Hematopoietic multipotent progenitor cell (in vitro differentiated cells): ENCODE measurements at regions not wholly inside any gene's neighbourhood (a gene's known extent, or its start where the extent isn't known, plus 50 kb on each side); places are given as distances from the start of the nearest gene placed in this dataset.
"Not testable (repeated sequence)": the region's sequence is repeated elsewhere in the genome, so short reads cannot be mapped to it uniquely, and the experiment has no call there.

Source experiments
- DNase-seq, 3 donors: peaks; one replicate each; pipeline ENCODE4 v3.0.0-alpha.2; 2011 to 2015; ENCODE audit warnings: low read depth in 2 of 3, low spot score in 2 of 3

GRCh38 chr15:95690631-95691340 lies 639.7 kb upstream of the NR2F2 start:
- no peak for DNase-seq

DNA sequence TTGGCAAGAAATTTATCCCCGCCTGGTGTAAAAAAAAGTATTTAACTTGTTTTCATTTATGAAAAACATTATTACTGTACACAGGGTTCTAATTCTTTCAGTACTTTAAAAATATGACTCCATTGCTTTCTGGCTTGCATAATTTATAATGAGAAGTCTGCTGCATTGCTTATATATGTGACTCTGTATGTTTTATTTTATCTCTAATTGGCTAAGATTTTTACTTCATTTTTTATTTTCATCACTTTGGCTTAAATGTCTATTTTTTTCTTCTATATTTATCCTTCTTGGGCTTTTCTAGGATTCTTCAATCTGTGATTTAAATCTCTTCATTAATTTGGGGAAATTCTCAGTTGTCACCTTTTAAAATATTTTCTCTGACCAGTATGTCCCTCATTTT lies 636.6 kb upstream of the NR2F2 start:
- no peak for DNase-seq

GRCh38 chr15:95698230-95698629 lies 632.3 kb upstream of the NR2F2 start:
- no peak for DNase-seq

DNA sequence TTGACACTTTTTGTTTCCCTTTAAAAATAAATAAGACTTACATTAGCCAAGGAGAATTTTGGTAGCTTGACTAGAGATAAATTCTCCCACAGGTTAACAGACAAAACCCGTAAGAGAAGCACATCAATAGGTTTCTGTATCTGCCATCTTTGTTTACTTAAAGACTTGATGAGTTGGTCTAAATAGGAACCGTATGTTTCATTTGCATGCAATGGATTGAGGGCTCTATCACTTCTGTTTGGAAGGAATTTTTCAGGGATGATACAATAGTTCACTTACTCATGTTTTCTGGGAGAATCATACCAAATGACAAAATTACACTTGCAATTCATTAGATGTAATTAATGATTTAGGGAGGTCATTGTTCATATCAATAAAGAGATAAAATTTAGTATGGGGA lies 631.5 kb upstream of the NR2F2 start:
- DNase-seq: no peak

- no peak for DNase-seq
Measured at GRCh38 chr15:95699578-95699977, 630.9 kb upstream of the NR2F2 start.

DNA sequence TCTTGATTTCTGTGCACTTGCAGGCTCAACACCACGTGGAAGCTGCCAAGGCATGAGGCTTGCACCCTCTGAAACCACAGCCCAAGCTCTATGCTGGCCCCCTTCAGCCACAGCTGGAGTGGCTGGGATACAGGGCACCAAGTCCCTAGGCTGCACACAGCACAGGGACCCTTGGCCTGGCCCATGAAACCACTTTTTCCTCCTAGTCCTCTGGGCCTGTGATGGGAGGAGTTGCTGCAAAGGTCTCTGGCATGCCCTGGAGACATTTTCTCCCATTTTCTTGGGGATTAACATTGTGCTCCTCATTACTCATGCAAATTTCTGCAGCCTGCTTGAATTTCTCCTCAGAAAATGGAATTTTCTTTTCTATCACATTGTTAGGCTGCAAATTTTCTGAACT lies 629.8 kb upstream of the NR2F2 start:
- DNase-seq: not testable (repeated sequence)

- DNase-seq: no peak
Measured at GRCh38 chr15:95701410-95701809, 629.1 kb upstream of the NR2F2 start.

GRCh38 chr15:95709959-95710695 lies 620.4 kb upstream of the NR2F2 start:
- DNase-seq: no peak

GRCh38 chr15:95712785-95713184 lies 617.7 kb upstream of the NR2F2 start:
- DNase-seq: no peak

DNA sequence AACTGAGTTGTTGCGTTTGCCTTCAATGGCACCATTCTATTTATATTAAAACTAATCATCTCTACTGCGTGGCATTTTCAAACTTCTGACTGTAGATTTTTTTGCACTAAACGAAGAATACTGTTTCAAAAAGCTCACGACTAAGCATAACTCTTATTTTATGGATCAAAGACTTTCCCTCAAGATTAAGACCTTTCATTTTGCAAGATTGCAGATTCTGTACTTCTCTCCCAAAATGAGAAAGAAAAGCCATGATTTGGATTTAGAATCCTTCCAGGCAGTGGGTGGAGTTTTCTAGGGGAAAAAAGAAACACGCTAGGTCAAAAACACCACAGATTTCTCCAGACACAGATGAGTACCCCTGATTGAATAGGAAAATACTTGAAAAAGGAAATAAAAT lies 617.2 kb upstream of the NR2F2 start:
- no peak for DNase-seq

DNA sequence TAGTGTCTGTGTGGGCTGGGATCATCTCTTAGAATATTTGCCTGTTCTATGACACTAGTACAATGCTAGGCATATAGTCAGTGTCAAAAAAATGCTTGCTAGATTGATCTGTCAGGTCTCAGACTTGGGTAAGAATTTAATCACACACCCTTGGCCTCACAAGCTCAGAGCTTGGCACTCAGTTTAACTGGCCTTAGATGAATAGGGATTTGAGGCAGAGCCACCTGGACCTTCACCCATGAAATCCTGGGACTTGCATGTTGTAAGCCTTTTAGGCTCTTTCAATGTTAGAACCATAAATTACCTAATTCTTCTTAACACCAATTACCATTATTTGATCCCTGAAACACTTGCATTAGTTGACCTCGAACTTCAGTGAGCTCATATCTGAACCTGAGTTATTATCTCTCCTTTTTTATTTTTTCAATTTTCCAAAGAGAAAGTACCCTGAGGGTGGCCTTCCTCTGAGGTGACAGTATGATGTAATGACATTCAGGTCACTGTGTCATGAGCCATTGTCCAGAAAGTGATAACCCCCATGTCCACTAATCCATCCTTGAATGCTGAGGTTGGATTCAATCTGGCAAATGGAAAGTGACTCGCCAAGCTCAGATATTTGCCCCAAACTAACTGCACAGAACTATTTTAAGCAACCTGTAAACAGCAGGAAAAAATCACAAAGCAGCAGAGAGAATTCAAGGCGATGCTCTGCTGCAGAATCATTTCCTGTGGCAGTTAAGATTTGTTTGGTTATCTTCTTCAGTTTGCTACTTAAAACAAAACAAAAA lies 615.2 kb upstream of the NR2F2 start:
- DNase-seq: no peak

DNA sequence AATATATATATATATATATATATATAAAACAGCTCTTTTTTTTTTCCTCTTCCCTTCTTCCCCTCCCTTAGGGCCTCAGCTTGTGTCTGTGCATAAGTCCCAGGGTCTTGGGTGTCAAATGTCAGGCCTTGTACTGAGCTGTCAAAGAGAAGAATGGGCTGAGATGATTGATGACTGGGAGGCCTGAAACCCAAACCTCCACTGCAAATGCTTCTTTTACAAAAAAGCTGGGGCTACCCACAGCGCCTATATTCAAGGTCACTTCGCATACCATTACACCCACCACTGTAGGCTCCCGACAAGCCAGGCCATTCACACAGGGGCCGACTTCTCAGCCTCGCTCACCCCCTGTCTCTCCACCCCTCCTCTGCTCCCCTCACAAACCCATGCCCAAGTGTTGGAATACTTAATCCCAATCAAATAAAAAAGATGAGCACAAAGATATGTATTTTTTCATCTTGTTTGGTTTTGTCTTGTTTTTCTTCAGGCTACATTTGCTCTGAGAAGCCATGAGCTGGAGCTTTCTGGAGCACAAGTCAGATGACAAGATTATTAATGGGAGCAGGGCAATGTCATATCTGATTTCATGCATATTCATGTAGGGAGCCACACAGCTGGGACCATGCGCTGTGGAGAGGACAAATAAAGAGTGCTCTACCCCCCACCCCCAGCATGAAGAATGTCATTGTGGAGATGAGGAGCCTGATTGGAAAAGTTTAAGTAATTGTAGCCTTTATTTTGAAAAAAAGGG lies 614.4 kb upstream of the NR2F2 start:
- DNase-seq: no peak

- no peak for DNase-seq
Measured at GRCh38 chr15:95716708-95717107, 613.8 kb upstream of the NR2F2 start.

- no peak for DNase-seq
Measured at GRCh38 chr15:95718441-95718840, 612.1 kb upstream of the NR2F2 start.

DNA sequence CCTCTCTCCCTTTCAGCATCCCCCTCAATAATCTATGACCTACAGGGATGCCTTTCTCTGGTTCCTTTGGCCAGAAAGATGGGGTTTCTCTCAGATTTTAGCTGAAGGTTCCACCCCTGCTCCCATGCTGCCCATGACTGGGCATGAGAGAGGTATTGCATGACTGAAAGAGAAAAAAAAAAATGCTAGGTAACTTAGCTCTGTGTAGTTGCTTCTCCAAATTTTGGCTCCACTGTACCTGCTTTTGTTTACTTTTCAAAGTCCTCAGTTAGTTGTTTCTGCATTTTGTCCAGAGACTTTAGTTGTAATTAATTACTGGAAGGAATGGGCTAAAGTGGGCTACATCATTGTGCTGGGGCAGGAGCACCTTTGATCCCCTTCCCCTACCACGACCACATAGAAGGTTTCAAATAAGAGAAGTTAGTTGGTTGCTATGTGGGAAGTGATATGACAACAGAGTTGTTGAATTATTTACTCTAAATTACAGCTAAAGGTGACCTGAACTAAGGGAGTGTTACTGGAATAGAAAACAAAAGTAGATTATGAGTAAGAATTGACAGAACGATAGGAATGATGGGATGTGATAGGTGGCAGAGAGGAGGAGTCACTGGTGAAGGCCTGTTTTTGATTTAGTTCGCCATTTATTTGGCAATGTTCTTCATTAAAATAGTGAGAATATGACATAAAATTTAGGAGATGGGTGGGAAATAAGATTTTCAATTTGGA lies 605.4 kb upstream of the NR2F2 start:
- no peak for DNase-seq

GRCh38 chr15:95726891-95727290 lies 603.6 kb upstream of the NR2F2 start:
- no peak for DNase-seq

GRCh38 chr15:95733931-95734330 lies 596.6 kb upstream of the NR2F2 start:
- DNase-seq: no peak

DNA sequence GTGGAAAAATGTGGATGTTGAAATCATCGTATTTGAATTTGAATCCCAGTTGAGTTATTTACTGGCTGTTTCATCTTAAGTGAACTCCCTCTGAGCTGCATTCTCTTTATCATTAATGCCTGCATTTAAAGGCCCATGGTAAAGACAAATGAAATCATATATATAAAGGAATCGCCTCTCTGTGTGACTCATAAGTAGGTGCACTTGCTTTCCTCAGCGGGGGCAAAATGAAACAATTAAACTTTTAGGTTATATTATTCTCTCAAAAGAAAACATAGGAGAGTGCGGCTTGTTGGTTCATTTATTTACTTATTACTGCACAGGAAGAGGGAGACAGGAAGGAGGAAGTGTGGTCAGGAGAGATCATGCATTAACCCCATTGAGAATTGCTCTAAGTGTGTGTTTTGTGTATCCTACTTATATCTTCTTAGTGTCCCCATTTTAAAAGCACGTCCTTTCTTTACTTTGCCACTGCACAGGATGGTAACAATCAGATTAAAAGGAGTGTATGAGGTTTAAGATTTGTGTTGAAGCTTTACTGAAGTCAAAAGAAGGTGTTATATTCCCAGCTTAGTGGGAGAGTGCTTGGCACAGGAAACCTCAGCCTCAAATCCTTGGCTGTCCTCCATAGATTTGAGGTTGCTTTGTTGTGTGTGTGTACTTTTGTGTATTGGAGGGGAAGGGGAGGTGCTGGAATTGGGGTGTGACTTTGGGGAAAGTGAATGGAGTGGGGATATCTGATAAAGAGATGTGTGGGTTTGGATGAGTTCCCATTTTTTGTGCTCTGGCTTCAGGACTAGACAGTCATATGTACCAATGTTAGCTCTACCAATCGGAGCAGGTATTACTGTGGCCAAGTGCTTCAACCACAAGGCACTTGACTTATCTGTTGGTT lies 595.8 kb upstream of the NR2F2 start:
- DNase-seq: peak in 2 of 3 donors; percentile 6 to 33

DNA sequence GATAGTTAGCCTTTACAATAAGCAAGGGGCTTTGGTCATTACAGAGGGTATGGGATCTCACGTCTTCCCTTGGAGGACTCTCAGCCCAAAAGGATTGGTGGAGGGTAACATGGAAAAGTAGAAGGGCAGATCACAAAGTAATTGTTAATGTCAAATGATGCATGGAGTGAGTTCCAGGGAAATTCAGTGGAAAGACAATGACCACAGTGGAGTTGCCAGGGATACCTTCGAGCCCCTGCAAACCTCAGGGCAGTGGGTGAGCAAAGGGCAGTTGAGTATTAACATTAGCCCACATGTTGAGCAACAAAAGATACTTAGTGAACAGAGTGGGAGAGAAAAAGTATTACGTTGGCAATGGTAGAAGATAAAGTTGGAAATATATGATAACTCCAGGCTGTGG lies 593.4 kb upstream of the NR2F2 start:
- DNase-seq: no peak
